PC-3 (cell line): ENCODE measurements at regions not wholly inside any gene's neighbourhood (a gene's known extent, or its start where the extent isn't known, plus 50 kb on each side); places are given as distances from the start of the nearest gene placed in this dataset.

Experiments used
- EZH2phosphoT487 ChIP-seq: fragments of 300-600 bp; sonication (generic); IDR thresholded peaks from 2 replicates; pipeline ENCODE4 v1.6.1; 2018; ENCODE audit warnings: mild to moderate bottlenecking, antibody characterized with exemption, low read length, borderline replicate concordance
- TF ChIP-seq, protein P1 (sequence below): fragments of 300-600 bp; sonication (generic); conservative IDR thresholded peaks from 2 replicates; pipeline ENCODE4 v1.5.1; 2017; ENCODE audit warnings: antibody characterized with exemption, low read depth, mild to moderate bottlenecking, low read length

DNA sequence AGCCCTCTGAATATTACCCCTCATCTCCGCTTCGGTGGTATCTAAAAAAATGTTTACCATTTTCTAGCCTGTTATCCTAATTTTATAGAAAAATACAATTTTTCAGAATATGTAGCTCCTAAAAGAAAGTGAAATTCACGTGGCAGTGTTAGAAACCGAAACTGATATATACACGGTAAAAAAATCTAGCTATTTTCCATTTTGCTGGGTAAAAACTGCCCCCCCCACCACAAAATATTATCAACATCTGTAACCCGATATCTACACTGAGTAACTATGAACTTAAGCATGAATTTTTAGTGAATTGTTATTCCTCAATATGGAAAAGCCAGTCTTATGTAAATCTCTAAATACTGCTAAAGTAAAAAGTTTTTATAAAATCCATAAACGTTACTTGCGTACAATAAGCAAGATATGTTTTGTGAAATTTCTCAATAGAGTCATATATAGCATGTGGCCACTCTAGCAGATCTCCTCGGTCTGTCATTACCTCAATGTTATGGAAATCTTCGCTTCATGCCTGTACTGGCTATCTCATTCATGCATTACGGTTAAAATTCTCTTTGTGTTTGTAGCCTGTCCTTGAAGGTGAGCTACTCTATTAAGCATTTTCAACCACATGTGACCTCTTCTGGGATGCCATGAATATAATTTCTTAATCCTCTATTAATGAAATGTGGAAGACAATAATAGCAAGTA, 524.2 kb downstream of the TRIB2 start:
- TF ChIP-seq, protein P1, sequence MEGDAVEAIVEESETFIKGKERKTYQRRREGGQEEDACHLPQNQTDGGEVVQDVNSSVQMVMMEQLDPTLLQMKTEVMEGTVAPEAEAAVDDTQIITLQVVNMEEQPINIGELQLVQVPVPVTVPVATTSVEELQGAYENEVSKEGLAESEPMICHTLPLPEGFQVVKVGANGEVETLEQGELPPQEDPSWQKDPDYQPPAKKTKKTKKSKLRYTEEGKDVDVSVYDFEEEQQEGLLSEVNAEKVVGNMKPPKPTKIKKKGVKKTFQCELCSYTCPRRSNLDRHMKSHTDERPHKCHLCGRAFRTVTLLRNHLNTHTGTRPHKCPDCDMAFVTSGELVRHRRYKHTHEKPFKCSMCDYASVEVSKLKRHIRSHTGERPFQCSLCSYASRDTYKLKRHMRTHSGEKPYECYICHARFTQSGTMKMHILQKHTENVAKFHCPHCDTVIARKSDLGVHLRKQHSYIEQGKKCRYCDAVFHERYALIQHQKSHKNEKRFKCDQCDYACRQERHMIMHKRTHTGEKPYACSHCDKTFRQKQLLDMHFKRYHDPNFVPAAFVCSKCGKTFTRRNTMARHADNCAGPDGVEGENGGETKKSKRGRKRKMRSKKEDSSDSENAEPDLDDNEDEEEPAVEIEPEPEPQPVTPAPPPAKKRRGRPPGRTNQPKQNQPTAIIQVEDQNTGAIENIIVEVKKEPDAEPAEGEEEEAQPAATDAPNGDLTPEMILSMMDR, result no peak
- no peak for TF ChIP-seq EZH2phosphoT487
